ENCODE measurements at regions not wholly inside any gene's neighbourhood (a gene's known extent, or its start where the extent isn't known, plus 50 kb on each side); places are given as distances from the start of the nearest gene placed in this dataset.

- Histone ChIP-seq H3K79me2 (ENCODE audit: control insufficient read depth, low read length) (no peaks in the 10 kb centered on the region), H3K4me2 (ENCODE audit: low read length) (no peak overlapping the region)
These were observed 143.8 kb downstream of the ERMARD start for GRCh38 chr6:169895000-169895759.

DNA sequence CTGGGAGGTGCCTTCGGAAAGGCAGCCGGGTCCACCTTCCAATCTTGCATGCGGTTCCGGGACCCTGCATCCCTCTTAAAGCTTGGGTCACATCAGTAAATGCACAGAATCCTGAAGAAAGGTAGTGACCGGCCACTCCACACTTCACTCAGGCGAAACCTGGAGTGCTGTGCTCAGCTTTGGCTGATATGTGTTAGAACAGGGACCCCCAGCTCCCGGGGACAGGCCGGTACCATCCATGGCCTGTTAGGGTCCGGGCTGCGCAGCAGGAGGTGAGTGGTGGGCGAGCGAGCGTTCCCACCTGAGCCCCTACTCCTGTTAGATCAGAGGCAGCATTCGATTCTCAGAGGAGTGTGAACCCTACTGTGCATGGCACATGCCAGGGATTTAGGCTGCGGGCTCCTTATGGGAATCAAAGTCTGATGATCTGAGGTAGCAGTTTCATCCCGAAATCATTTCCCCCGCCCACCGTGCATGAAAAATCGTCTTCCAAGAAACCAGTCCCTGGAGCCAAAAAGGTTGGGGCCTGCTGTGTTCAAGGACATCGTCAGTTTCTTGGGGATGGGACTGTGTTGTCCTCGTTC, 143.0 kb downstream of the ERMARD start:
- Histone ChIP-seq H3K4me1 (ENCODE audit: control insufficient read depth, low read length) (no peaks in the 10 kb centered on the region), H3K36me3 (ENCODE audit: control insufficient read depth, low read length) (no peaks in the 10 kb centered on the region), H3K27me3 (ENCODE audit: control insufficient read depth, low read length) (no peaks in the 10 kb centered on the region), H3K4me3 (ENCODE audit: low read length) (no peak overlapping the region), H3K27ac (ENCODE audit: low read depth, low read length) (no peak overlapping the region), H3K9me3 (ENCODE audit: control insufficient read depth, insufficient read depth, low read length) (peaks cover 7% of the 10 kb centered on the region; the same call in 1 of the 2 replicates), H3K4me2 (ENCODE audit: low read length) (no peak overlapping the region), H4K20me1 (ENCODE audit: control insufficient read depth, insufficient read depth, low read depth, low read length) (no peaks in the 10 kb centered on the region), H3K9me2 (replicated peaks; ENCODE audit: control insufficient read depth, low read length) (no peaks in the 10 kb centered on the region), H3F3A (ENCODE audit: control insufficient read depth, insufficient read depth) (no peaks in the 10 kb centered on the region), H3K79me2 (ENCODE audit: control insufficient read depth, low read length) (no peaks in the 10 kb centered on the region)
- TF ChIP-seq, protein P1, sequence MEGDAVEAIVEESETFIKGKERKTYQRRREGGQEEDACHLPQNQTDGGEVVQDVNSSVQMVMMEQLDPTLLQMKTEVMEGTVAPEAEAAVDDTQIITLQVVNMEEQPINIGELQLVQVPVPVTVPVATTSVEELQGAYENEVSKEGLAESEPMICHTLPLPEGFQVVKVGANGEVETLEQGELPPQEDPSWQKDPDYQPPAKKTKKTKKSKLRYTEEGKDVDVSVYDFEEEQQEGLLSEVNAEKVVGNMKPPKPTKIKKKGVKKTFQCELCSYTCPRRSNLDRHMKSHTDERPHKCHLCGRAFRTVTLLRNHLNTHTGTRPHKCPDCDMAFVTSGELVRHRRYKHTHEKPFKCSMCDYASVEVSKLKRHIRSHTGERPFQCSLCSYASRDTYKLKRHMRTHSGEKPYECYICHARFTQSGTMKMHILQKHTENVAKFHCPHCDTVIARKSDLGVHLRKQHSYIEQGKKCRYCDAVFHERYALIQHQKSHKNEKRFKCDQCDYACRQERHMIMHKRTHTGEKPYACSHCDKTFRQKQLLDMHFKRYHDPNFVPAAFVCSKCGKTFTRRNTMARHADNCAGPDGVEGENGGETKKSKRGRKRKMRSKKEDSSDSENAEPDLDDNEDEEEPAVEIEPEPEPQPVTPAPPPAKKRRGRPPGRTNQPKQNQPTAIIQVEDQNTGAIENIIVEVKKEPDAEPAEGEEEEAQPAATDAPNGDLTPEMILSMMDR (IDR thresholded peaks at IDR 0.05; ENCODE audit: low read depth, low read length, poor library complexity, severe bottlenecking): no peak
- no peak for TF ChIP-seq EZH2phosphoT487 (IDR thresholded peaks at IDR 0.05; ENCODE audit: borderline replicate concordance, low read length)

More at GRCh38 chr6:169895000-169895759, 143.8 kb downstream of the ERMARD start:
- H3K27ac ChIP-seq (ENCODE audit: low read depth, low read length): no peak overlapping the region
- no peaks in the 10 kb centered on the region for H4K20me1 ChIP-seq (ENCODE audit: control insufficient read depth, insufficient read depth, low read depth, low read length)
- H3K9me2 ChIP-seq (replicated peaks; ENCODE audit: control insufficient read depth, low read length): no peaks in the 10 kb centered on the region
- H3K4me1 ChIP-seq (ENCODE audit: control insufficient read depth, low read length): no peaks in the 10 kb centered on the region
- H3K27me3 ChIP-seq (ENCODE audit: control insufficient read depth, low read length): no peaks in the 10 kb centered on the region
- no peaks in the 10 kb centered on the region for H3F3A ChIP-seq (ENCODE audit: control insufficient read depth, insufficient read depth)
- H3K4me3 ChIP-seq (ENCODE audit: low read length): no peak overlapping the region
- H3K9me3 ChIP-seq (ENCODE audit: control insufficient read depth, insufficient read depth, low read length): peaks cover 7% of the 10 kb centered on the region; the same call in 1 of the 2 replicates
- H3K36me3 ChIP-seq (ENCODE audit: control insufficient read depth, low read length): no peaks in the 10 kb centered on the region
- TF ChIP-seq, protein P1 (IDR thresholded peaks at IDR 0.05; ENCODE audit: low read depth, low read length, poor library complexity, severe bottlenecking): no peak
- no peak for TF ChIP-seq EZH2phosphoT487 (IDR thresholded peaks at IDR 0.05; ENCODE audit: borderline replicate concordance, low read length)

GRCh38 chr6:169893624-169894023, 142.2 kb downstream of the ERMARD start:
- no peaks in the 10 kb centered on the region for H3F3A ChIP-seq (ENCODE audit: control insufficient read depth, insufficient read depth)
- no peaks in the 10 kb centered on the region for H3K36me3 ChIP-seq (ENCODE audit: control insufficient read depth, low read length)
- H3K4me3 ChIP-seq (ENCODE audit: low read length): no peak overlapping the region
- no peak overlapping the region for H3K4me2 ChIP-seq (ENCODE audit: low read length)
- H3K4me1 ChIP-seq (ENCODE audit: control insufficient read depth, low read length): no peaks in the 10 kb centered on the region
- no peaks in the 10 kb centered on the region for H3K27me3 ChIP-seq (ENCODE audit: control insufficient read depth, low read length)
- peaks cover 7% of the 10 kb centered on the region; the same call in 1 of the 2 replicates for H3K9me3 ChIP-seq (ENCODE audit: control insufficient read depth, insufficient read depth, low read length)
- H3K9me2 ChIP-seq (replicated peaks; ENCODE audit: control insufficient read depth, low read length): no peaks in the 10 kb centered on the region
- TF ChIP-seq EZH2phosphoT487 (IDR thresholded peaks at IDR 0.05; ENCODE audit: borderline replicate concordance, low read length): no peak
- TF ChIP-seq, protein P1 (IDR thresholded peaks at IDR 0.05; ENCODE audit: low read depth, low read length, poor library complexity, severe bottlenecking): no peak
- H3K27ac ChIP-seq (ENCODE audit: low read depth, low read length): no peak overlapping the region
- H4K20me1 ChIP-seq (ENCODE audit: control insufficient read depth, insufficient read depth, low read depth, low read length): no peaks in the 10 kb centered on the region
- H3K79me2 ChIP-seq (ENCODE audit: control insufficient read depth, low read length): no peaks in the 10 kb centered on the region
